Epithelial cell of proximal tubule (primary cell): ENCODE measurements at regions not wholly inside any gene's neighbourhood (a gene's known extent, or its start where the extent isn't known, plus 50 kb on each side); places are given as distances from the start of the nearest gene placed in this dataset.

ENCODE experiments used
- DNase-seq: peaks from one replicate; pipeline ENCODE4 v3.0.0-alpha.2; 2011; ENCODE audit warnings: low read depth
- H3K4me3 ChIP-seq: 2 replicates; pipeline ENCODE4 v1.5.1; 2011; ENCODE audit warnings: low read depth, mild to moderate bottlenecking, low read length
- TF ChIP-seq, protein P1 (sequence below): conservative IDR thresholded peaks from 2 replicates; pipeline ENCODE4 v1.5.1; 2012; ENCODE audit warnings: low read depth, mild to moderate bottlenecking, low read length

DNA sequence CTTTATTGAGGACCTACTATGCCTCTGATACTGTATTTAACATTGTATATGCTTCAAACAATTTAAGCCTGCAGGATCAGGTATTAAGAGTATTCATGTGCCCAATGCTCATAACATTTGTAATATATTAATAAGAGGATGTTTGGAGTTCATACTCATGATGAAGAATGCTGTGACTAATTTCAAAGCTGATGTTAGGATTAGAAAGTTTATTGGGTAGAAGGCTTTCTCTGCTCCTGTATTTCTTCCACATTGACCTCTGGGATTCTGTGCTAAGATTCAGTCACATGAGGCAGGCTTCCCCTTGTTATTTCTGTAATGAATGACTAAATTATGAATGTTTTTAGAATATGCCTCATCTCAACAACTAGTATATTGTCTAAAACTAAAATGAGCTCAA, 456.4 kb downstream of the NFIB start:
- no peak overlapping the region for H3K4me3 ChIP-seq
- no peak for DNase-seq
- TF ChIP-seq, protein P1, sequence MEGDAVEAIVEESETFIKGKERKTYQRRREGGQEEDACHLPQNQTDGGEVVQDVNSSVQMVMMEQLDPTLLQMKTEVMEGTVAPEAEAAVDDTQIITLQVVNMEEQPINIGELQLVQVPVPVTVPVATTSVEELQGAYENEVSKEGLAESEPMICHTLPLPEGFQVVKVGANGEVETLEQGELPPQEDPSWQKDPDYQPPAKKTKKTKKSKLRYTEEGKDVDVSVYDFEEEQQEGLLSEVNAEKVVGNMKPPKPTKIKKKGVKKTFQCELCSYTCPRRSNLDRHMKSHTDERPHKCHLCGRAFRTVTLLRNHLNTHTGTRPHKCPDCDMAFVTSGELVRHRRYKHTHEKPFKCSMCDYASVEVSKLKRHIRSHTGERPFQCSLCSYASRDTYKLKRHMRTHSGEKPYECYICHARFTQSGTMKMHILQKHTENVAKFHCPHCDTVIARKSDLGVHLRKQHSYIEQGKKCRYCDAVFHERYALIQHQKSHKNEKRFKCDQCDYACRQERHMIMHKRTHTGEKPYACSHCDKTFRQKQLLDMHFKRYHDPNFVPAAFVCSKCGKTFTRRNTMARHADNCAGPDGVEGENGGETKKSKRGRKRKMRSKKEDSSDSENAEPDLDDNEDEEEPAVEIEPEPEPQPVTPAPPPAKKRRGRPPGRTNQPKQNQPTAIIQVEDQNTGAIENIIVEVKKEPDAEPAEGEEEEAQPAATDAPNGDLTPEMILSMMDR, result no peak

GRCh38 chr9:13847270-13847669, 466.7 kb downstream of the NFIB start:
- TF ChIP-seq, protein P1, result no peak
- H3K4me3 ChIP-seq, result no peak overlapping the region
- no peak for DNase-seq

- TF ChIP-seq, protein P1, result no peak
- no peak for DNase-seq
- no peak overlapping the region for H3K4me3 ChIP-seq
Observed at GRCh38 chr9:13845460-13845859, 468.5 kb downstream of the NFIB start.

DNA sequence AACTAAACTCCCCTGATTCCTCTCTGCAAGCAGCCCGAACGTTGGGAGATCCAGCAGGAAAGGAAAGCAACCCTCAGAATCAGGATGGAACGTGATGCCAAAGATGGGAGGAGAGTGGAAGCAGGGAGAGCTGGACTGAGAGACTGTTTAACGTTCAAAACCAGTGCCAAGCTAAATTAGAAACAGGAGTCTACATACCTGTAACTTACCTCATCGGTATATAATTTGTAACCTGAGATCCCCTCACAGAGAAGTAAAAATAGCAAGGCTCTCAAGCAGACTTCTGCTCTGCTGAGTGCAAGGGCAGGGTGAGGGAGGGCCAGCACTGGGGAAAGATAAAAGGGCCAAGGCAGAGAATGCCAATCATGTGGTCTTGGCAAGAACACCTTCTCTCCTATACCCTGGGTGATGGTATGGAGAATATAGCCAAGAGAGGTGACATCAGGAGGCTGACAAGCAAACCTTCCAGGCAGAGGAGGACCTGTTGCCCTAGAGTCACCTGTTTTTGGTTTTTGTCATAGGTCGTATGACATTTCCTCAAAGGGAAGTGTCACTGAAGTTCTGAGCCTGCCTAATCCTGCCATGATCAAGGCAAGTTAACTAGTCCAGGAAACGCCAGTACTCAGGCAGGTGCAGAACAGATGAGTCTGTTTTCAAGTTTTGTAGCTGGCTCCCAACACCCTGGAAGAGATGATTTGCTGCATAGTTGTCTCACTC, 472.0 kb downstream of the NFIB start:
- TF ChIP-seq, protein P1, result no peak
- no peak overlapping the region for H3K4me3 ChIP-seq
- DNase-seq, result no peak

- no peak overlapping the region for H3K4me3 ChIP-seq
- TF ChIP-seq, protein P1, result no peak
- DNase-seq, result no peak
Observed at GRCh38 chr9:13832446-13832845, 481.5 kb downstream of the NFIB start.

DNA sequence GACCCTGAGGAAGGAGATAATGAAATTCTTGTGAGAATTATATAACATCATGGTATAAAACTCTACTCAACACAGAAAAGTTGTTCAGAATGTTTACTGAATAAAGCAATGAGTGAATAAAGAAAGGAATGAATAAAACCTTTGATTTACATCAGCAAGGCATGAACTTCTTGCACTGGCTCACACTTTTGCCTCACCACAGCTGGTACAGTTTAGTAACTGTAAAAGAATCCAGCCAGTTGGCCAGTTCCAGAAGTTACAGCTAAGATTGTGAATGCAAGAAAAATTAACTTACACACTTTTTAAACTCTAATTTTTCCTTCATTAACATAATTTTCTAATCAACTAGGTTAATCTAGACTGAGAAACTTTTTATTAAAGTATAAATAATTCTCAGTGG, 490.9 kb downstream of the NFIB start:
- TF ChIP-seq, protein P1, result no peak
- no peak for DNase-seq
- no peak overlapping the region for H3K4me3 ChIP-seq

- H3K4me3 ChIP-seq, result no peak overlapping the region
- TF ChIP-seq, protein P1, result no peak
- DNase-seq, result no peak
Observed at GRCh38 chr9:13817754-13818278, 496.1 kb downstream of the NFIB start.
